ENCODE measurements at regions not wholly inside any gene's neighbourhood (a gene's known extent, or its start where the extent isn't known, plus 50 kb on each side); places are given as distances from the start of the nearest gene placed in this dataset.

GRCh38 chr12:118830296-118830695 lies 151.0 kb upstream of the SRRM4 start:
- H3K9me3 ChIP-seq (ENCODE audit: low read length), result no peaks in the 10 kb centered on the region
- H3K9ac ChIP-seq (ENCODE audit: low read length), result no peak overlapping the region
- H3F3A ChIP-seq (ENCODE audit: insufficient read depth, low read length, poor library complexity, severe bottlenecking), result no peaks in the 10 kb centered on the region
- H4K20me1 ChIP-seq (ENCODE audit: insufficient read depth), result no peaks in the 10 kb centered on the region
- no peak overlapping the region for H3K4me3 ChIP-seq (ENCODE audit: low read length)
- no peak overlapping the region for H3K27ac ChIP-seq (ENCODE audit: low read length)
- no peaks in the 10 kb centered on the region for H3K79me2 ChIP-seq (replicated peaks; ENCODE audit: insufficient read depth, low read length)
- TF ChIP-seq TAF1 (IDR thresholded peaks at IDR 0.05; ENCODE audit: low read depth), result no peak
- no peak overlapping the region for H2AFZ ChIP-seq (ENCODE audit: low read depth, low read length)
- no peaks in the 10 kb centered on the region for H3K9me2 ChIP-seq (ENCODE audit: insufficient read depth, low read length)
- no peaks in the 10 kb centered on the region for H3K27me3 ChIP-seq (ENCODE audit: insufficient read depth, low read depth, low read length)
- H3K4me2 ChIP-seq (ENCODE audit: low read length), result no peak overlapping the region
- no peaks in the 10 kb centered on the region for H3K36me3 ChIP-seq (ENCODE audit: insufficient read depth, low read length)

- H3K4me2 ChIP-seq (ENCODE audit: low read length), result no peak overlapping the region
- no peaks in the 10 kb centered on the region for H3F3A ChIP-seq (ENCODE audit: insufficient read depth, low read length, poor library complexity, severe bottlenecking)
- no peak overlapping the region for H3K9ac ChIP-seq (ENCODE audit: low read length)
- H2AFZ ChIP-seq (ENCODE audit: low read depth, low read length), result no peak overlapping the region
- no peaks in the 10 kb centered on the region for H3K9me3 ChIP-seq (ENCODE audit: low read length)
- no peak for TF ChIP-seq SMC3 (conservative IDR thresholded peaks at IDR 0.05; ENCODE audit: poor library complexity)
- TF ChIP-seq MXI1 (conservative IDR thresholded peaks at IDR 0.05; ENCODE audit: poor library complexity, severe bottlenecking), result no peak
- TF ChIP-seq TAF1 (IDR thresholded peaks at IDR 0.05; ENCODE audit: low read depth), result no peak
- TF ChIP-seq EZH2 (IDR thresholded peaks at IDR 0.05; ENCODE audit: borderline replicate concordance, insufficient read depth, low read length, poor library complexity, severe bottlenecking), result no peak
- no peak for TF ChIP-seq EP300 (conservative IDR thresholded peaks at IDR 0.05; ENCODE audit: poor library complexity, severe bottlenecking)
- no peak for TF ChIP-seq CTCF (IDR thresholded peaks at IDR 0.05; ENCODE audit: poor library complexity, severe bottlenecking)
- no peak for TF ChIP-seq POLR2AphosphoS5 (IDR thresholded peaks at IDR 0.05)
- TF ChIP-seq REST (IDR thresholded peaks at IDR 0.05; ENCODE audit: borderline replicate concordance), result no peak
- no peak for TF ChIP-seq RAD21 (conservative IDR thresholded peaks at IDR 0.05)
- H3K4me3 ChIP-seq (ENCODE audit: low read length), result no peak overlapping the region
- H3K9me2 ChIP-seq (ENCODE audit: insufficient read depth, low read length), result no peaks in the 10 kb centered on the region
- no peaks in the 10 kb centered on the region for H4K20me1 ChIP-seq (ENCODE audit: insufficient read depth)
- no peaks in the 10 kb centered on the region for H3K27me3 ChIP-seq (ENCODE audit: insufficient read depth, low read depth, low read length)
- no peaks in the 10 kb centered on the region for H3K36me3 ChIP-seq (ENCODE audit: insufficient read depth, low read length)
- no peaks in the 10 kb centered on the region for H3K79me2 ChIP-seq (replicated peaks; ENCODE audit: insufficient read depth, low read length)
- H3K27ac ChIP-seq (ENCODE audit: low read length), result no peak overlapping the region
Measured at GRCh38 chr12:118835926-118836325, 145.4 kb upstream of the SRRM4 start.

- H3K79me2 ChIP-seq (replicated peaks; ENCODE audit: insufficient read depth, low read length), result no peaks in the 10 kb centered on the region
- H4K20me1 ChIP-seq (ENCODE audit: insufficient read depth), result no peaks in the 10 kb centered on the region
- H2AFZ ChIP-seq (ENCODE audit: low read depth, low read length), result no peak overlapping the region
- H3K4me2 ChIP-seq (ENCODE audit: low read length), result no peak overlapping the region
- no peaks in the 10 kb centered on the region for H3F3A ChIP-seq (ENCODE audit: insufficient read depth, low read length, poor library complexity, severe bottlenecking)
- H3K9ac ChIP-seq (ENCODE audit: low read length), result no peak overlapping the region
- peak; percentile 57 for TF ChIP-seq CTCF (IDR thresholded peaks at IDR 0.05; ENCODE audit: poor library complexity, severe bottlenecking)
- no peak for TF ChIP-seq MXI1 (conservative IDR thresholded peaks at IDR 0.05; ENCODE audit: poor library complexity, severe bottlenecking)
- TF ChIP-seq TAF1 (IDR thresholded peaks at IDR 0.05; ENCODE audit: low read depth), result no peak
- TF ChIP-seq EZH2 (IDR thresholded peaks at IDR 0.05; ENCODE audit: borderline replicate concordance, insufficient read depth, low read length, poor library complexity, severe bottlenecking), result no peak
- TF ChIP-seq EP300 (conservative IDR thresholded peaks at IDR 0.05; ENCODE audit: poor library complexity, severe bottlenecking), result no peak
- peak; percentile 47 for TF ChIP-seq RAD21 (conservative IDR thresholded peaks at IDR 0.05)
- TF ChIP-seq SMC3 (conservative IDR thresholded peaks at IDR 0.05; ENCODE audit: poor library complexity), result peak; percentile 54
- H3K9me3 ChIP-seq (ENCODE audit: low read length), result no peaks in the 10 kb centered on the region
- no peak overlapping the region for H3K27ac ChIP-seq (ENCODE audit: low read length)
- no peak overlapping the region for H3K4me3 ChIP-seq (ENCODE audit: low read length)
- H3K27me3 ChIP-seq (ENCODE audit: insufficient read depth, low read depth, low read length), result no peaks in the 10 kb centered on the region
- no peaks in the 10 kb centered on the region for H3K36me3 ChIP-seq (ENCODE audit: insufficient read depth, low read length)
- H3K9me2 ChIP-seq (ENCODE audit: insufficient read depth, low read length), result no peaks in the 10 kb centered on the region
Measured at GRCh38 chr12:118840399-118840798, 140.9 kb upstream of the SRRM4 start.
